Neural progenitor cell (in vitro differentiated cells): ENCODE measurements at regions not wholly inside any gene's neighbourhood (a gene's known extent, or its start where the extent isn't known, plus 50 kb on each side); places are given as distances from the start of the nearest gene placed in this dataset.

Source experiments
- DNase-seq: peaks from one replicate; pipeline ENCODE4 v3.0.0-alpha.2; 2016; ENCODE audit warnings: low spot score
- H2AFZ ChIP-seq: fragments of 200-600 bp; sonication (generic); replicated peaks from 2 replicates; pipeline ENCODE4 v1.6.1; 2016; ENCODE audit warnings: antibody characterized with exemption
- H3F3A ChIP-seq: fragments of 200-600 bp; sonication (generic); 2 replicates; pipeline ENCODE4 v1.6.1; 2016; ENCODE audit warnings: antibody characterized with exemption, low read depth
- H3K27ac ChIP-seq: fragments of 200-600 bp; sonication (generic); 2 replicates; pipeline ENCODE4 v1.5.1; 2016; ENCODE audit warnings: mild to moderate bottlenecking
- H3K27me3 ChIP-seq: fragments of 200-600 bp; sonication (generic); 2 replicates; pipeline ENCODE4 v1.6.1; 2016; ENCODE audit warnings: mild to moderate bottlenecking, moderate library complexity
- H3K36me3 ChIP-seq: fragments of 200-600 bp; sonication (generic); 2 replicates; pipeline ENCODE4 v1.5.1; 2016
- H3K4me1 ChIP-seq: fragments of 200-600 bp; sonication (generic); 2 replicates; pipeline ENCODE4 v1.6.1; 2016; ENCODE audit warnings: mixed run types
- H3K4me2 ChIP-seq: fragments of 200-600 bp; sonication (generic); 2 replicates; pipeline ENCODE4 v1.6.1; 2016
- H3K4me3 ChIP-seq: fragments of 200-600 bp; sonication (generic); 2 replicates; pipeline ENCODE4 v1.5.1; 2016
- H3K79me2 ChIP-seq: fragments of 200-600 bp; sonication (generic); 2 replicates; pipeline ENCODE4 v1.6.1; 2016; ENCODE audit warnings: low read depth
- H3K9ac ChIP-seq: fragments of 200-600 bp; sonication (generic); 2 replicates; pipeline ENCODE4 v1.6.1; 2016
- H3K9me3 ChIP-seq: fragments of 200-600 bp; sonication (generic); 2 replicates; pipeline ENCODE4 v1.5.1; 2016; ENCODE audit warnings: low read depth
- H4K20me1 ChIP-seq: fragments of 200-600 bp; sonication (generic); 2 replicates; pipeline ENCODE4 v1.6.1; 2016; ENCODE audit warnings: low read depth
- H3K27ac Mint-ChIP-seq: 3 replicates; pipeline ENCODE4 v1.8.0; 2021; ENCODE audit warnings: mixed read lengths
- H3K27me3 Mint-ChIP-seq: 2 replicates; pipeline ENCODE4 v1.8.0; 2022; ENCODE audit warnings: low read depth, mild to moderate bottlenecking, inconsistent platforms, moderate library complexity, mixed read lengths; ENCODE audit not compliant: insufficient read depth
- H3K36me3 Mint-ChIP-seq: 3 replicates; pipeline ENCODE4 v1.8.0; 2021; ENCODE audit warnings: mixed read lengths
- H3K4me1 Mint-ChIP-seq: 3 replicates; pipeline ENCODE4 v1.8.0; 2021; ENCODE audit warnings: mixed read lengths
- H3K4me3 Mint-ChIP-seq: 3 replicates; pipeline ENCODE4 v1.8.0; 2021; ENCODE audit warnings: mild to moderate bottlenecking, moderate library complexity, mixed read lengths
- H3K9me3 Mint-ChIP-seq: 3 replicates; pipeline ENCODE4 v1.8.0; 2020; ENCODE audit warnings: mixed read lengths
- CTCF ChIP-seq: fragments of 200-600 bp; sonication (generic); IDR thresholded peaks from 2 replicates; pipeline ENCODE4 v1.5.1; 2017; ENCODE audit warnings: antibody characterized with exemption, mild to moderate bottlenecking
- EZH2 ChIP-seq: fragments of 200-600 bp; sonication (generic); IDR thresholded peaks from 2 replicates; pipeline ENCODE4 v1.6.1; 2017; ENCODE audit warnings: antibody characterized with exemption, mild to moderate bottlenecking, moderate library complexity
- EZH2phosphoT487 ChIP-seq: fragments of 200-600 bp; sonication (generic); IDR thresholded peaks from 2 replicates; pipeline ENCODE4 v1.6.1; 2017; ENCODE audit warnings: antibody characterized with exemption

- H3K27me3 Mint-ChIP-seq, result peaks cover 1% of the 10 kb centered on the region
- Histone ChIP-seq H3K79me2 (no peaks in the 10 kb centered on the region), H3K27me3 (no peaks in the 10 kb centered on the region), H3K9ac (no peak overlapping the region), H2AFZ (no peak overlapping the region), H4K20me1 (no peaks in the 10 kb centered on the region), H3K4me2 (no peak overlapping the region), H3K9me3 (no peaks in the 10 kb centered on the region), H3K4me1 (no peaks in the 10 kb centered on the region), H3K27ac (no peak overlapping the region), H3K4me3 (no peak overlapping the region), H3F3A (no peaks in the 10 kb centered on the region), H3K36me3 (no peaks in the 10 kb centered on the region)
- no peak overlapping the region for H3K4me3 Mint-ChIP-seq
- TF ChIP-seq CTCF (no peak), EZH2 (no peak), EZH2phosphoT487 (no peak)
- no peak overlapping the region for H3K27ac Mint-ChIP-seq
- H3K36me3 Mint-ChIP-seq, result peaks cover 2% of the 10 kb centered on the region
- H3K4me1 Mint-ChIP-seq, result no peaks in the 10 kb centered on the region
- no peak for DNase-seq
- peaks cover 4% of the 10 kb centered on the region for H3K9me3 Mint-ChIP-seq
Observed at GRCh38 chr6:11337306-11337705, 104.8 kb upstream of the NEDD9 start.

- H3K27ac Mint-ChIP-seq, result no peak overlapping the region
- no peaks in the 10 kb centered on the region for H3K9me3 ChIP-seq
- H3F3A ChIP-seq, result no peaks in the 10 kb centered on the region
- H3K27ac ChIP-seq, result no peak overlapping the region
- no peaks in the 10 kb centered on the region for H3K36me3 ChIP-seq
- peaks cover 2% of the 10 kb centered on the region for H3K36me3 Mint-ChIP-seq
- H3K4me1 Mint-ChIP-seq, result no peaks in the 10 kb centered on the region
- H4K20me1 ChIP-seq, result no peaks in the 10 kb centered on the region
- peaks cover under 1% of the 10 kb centered on the region for H3K9me3 Mint-ChIP-seq
- no peak for TF ChIP-seq EZH2phosphoT487
- H3K4me3 Mint-ChIP-seq, result no peak overlapping the region
- H2AFZ ChIP-seq, result no peak overlapping the region
- H3K79me2 ChIP-seq, result no peaks in the 10 kb centered on the region
- H3K9ac ChIP-seq, result no peak overlapping the region
- DNase-seq, result no peak
- H3K4me2 ChIP-seq, result no peak overlapping the region
- H3K4me1 ChIP-seq, result no peaks in the 10 kb centered on the region
- no peak overlapping the region for H3K4me3 ChIP-seq
- H3K27me3 Mint-ChIP-seq, result peaks cover 2% of the 10 kb centered on the region
- no peaks in the 10 kb centered on the region for H3K27me3 ChIP-seq
Observed at GRCh38 chr6:11335826-11336225, 103.4 kb upstream of the NEDD9 start.

GRCh38 chr6:11333132-11333849 lies 100.8 kb upstream of the NEDD9 start:
- Histone ChIP-seq H4K20me1 (no peaks in the 10 kb centered on the region), H3K9ac (no peak overlapping the region), H3K9me3 (no peaks in the 10 kb centered on the region), H3K27ac (no peak overlapping the region), H3F3A (no peaks in the 10 kb centered on the region), H3K27me3 (no peaks in the 10 kb centered on the region), H3K79me2 (no peaks in the 10 kb centered on the region), H3K36me3 (no peaks in the 10 kb centered on the region), H3K4me1 (no peaks in the 10 kb centered on the region), H3K4me2 (no peak overlapping the region), H2AFZ (no peak overlapping the region), H3K4me3 (no peak overlapping the region)
- no peaks in the 10 kb centered on the region for H3K9me3 Mint-ChIP-seq
- no peak for DNase-seq
- no peak overlapping the region for H3K27ac Mint-ChIP-seq
- peaks cover 5% of the 10 kb centered on the region for H3K27me3 Mint-ChIP-seq
- peaks cover 2% of the 10 kb centered on the region for H3K36me3 Mint-ChIP-seq
- no peak for TF ChIP-seq EZH2phosphoT487
- no peak for TF ChIP-seq EZH2
- TF ChIP-seq CTCF, result no peak
- H3K4me1 Mint-ChIP-seq, result no peaks in the 10 kb centered on the region
- H3K4me3 Mint-ChIP-seq, result no peak overlapping the region

GRCh38 chr6:11332463-11332862 lies 100.0 kb upstream of the NEDD9 start:
- no peak overlapping the region for H3K4me3 Mint-ChIP-seq
- H3K36me3 Mint-ChIP-seq, result peaks cover 2% of the 10 kb centered on the region
- TF ChIP-seq CTCF (no peak), EZH2 (no peak), EZH2phosphoT487 (no peak)
- H3K9me3 ChIP-seq, result no peaks in the 10 kb centered on the region
- H3K27ac Mint-ChIP-seq, result no peak overlapping the region
- no peaks in the 10 kb centered on the region for H3K9me3 Mint-ChIP-seq
- H3K4me1 ChIP-seq, result no peaks in the 10 kb centered on the region
- H3K79me2 ChIP-seq, result no peaks in the 10 kb centered on the region
- H3K9ac ChIP-seq, result no peak overlapping the region
- H3K4me1 Mint-ChIP-seq, result no peaks in the 10 kb centered on the region
- no peak for DNase-seq
- no peak overlapping the region for H3K27ac ChIP-seq
- H3K4me2 ChIP-seq, result no peak overlapping the region
- H3K4me3 ChIP-seq, result no peak overlapping the region
- H3K36me3 ChIP-seq, result no peaks in the 10 kb centered on the region
- no peaks in the 10 kb centered on the region for H3K27me3 ChIP-seq
- H3F3A ChIP-seq, result no peaks in the 10 kb centered on the region
- no peaks in the 10 kb centered on the region for H4K20me1 ChIP-seq
- H3K27me3 Mint-ChIP-seq, result peaks cover 5% of the 10 kb centered on the region
- H2AFZ ChIP-seq, result no peak overlapping the region
